ENCODE measurements at regions not wholly inside any gene's neighbourhood (a gene's known extent, or its start where the extent isn't known, plus 50 kb on each side); places are given as distances from the start of the nearest gene placed in this dataset.

DNA sequence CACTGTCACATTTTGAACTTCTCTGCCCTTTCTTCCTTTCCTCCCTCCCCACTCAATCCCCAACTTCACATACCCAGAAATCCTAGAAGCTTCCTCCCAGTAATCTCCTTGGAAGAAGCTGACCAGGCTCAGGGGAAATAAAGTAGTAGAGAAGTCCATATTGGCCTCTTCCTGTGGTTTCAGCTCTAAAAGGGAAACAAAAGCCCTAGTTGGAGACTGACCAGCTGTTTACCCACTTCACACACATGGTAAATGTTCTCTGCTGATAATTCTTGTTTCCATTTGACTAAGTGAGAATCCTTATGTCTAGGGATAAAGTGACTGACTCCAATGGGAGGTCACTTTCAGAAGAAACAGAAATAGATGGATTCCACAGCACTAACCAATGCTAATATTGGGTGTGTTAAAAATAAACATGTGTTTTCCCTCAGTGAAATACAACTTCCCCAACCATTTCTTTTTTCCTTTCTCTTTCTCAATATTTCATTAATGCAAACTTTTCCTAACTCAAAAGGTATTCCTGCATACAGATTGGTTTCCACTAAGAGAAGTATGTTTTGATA is 178.9 kb upstream of the DPT start:
- TF ChIP-seq ZNF565 (CRISPR knock-in tag; conservative IDR thresholded peaks at IDR 0.05; ENCODE audit: low read depth) (no peak), PPARA (CRISPR knock-in tag; IDR thresholded peaks at IDR 0.05; ENCODE audit: borderline replicate concordance) (no peak), ISL1 (CRISPR knock-in tag; IDR thresholded peaks at IDR 0.05) (no peak)
- no peak for ATAC-seq

- TF ChIP-seq ZC3H10 (CRISPR knock-in tag; IDR thresholded peaks at IDR 0.05) (no peak), PPARA (CRISPR knock-in tag; IDR thresholded peaks at IDR 0.05; ENCODE audit: borderline replicate concordance) (no peak), CSRNP3 (CRISPR knock-in tag; IDR thresholded peaks at IDR 0.05) (no peak), ZNF70 (CRISPR knock-in tag; IDR thresholded peaks at IDR 0.05) (no peak), ARNTL (CRISPR knock-in tag; IDR thresholded peaks at IDR 0.05; ENCODE audit: borderline replicate concordance, low read depth) (no peak)
- TF ChIP-seq, protein P1, sequence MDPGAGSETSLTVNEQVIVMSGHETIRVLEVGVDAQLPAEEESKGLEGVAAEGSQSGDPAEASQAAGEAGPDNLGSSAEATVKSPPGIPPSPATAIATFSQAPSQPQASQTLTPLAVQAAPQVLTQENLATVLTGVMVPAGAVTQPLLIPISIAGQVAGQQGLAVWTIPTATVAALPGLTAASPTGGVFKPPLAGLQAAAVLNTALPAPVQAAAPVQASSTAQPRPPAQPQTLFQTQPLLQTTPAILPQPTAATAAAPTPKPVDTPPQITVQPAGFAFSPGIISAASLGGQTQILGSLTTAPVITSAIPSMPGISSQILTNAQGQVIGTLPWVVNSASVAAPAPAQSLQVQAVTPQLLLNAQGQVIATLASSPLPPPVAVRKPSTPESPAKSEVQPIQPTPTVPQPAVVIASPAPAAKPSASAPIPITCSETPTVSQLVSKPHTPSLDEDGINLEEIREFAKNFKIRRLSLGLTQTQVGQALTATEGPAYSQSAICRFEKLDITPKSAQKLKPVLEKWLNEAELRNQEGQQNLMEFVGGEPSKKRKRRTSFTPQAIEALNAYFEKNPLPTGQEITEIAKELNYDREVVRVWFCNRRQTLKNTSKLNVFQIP (CRISPR knock-in tag; IDR thresholded peaks at IDR 0.05; ENCODE audit: borderline replicate concordance, low read depth), result no peak
- ATAC-seq, result no peak
These were observed 181.4 kb upstream of the DPT start for GRCh38 chr1:168910403-168910802.

DNA sequence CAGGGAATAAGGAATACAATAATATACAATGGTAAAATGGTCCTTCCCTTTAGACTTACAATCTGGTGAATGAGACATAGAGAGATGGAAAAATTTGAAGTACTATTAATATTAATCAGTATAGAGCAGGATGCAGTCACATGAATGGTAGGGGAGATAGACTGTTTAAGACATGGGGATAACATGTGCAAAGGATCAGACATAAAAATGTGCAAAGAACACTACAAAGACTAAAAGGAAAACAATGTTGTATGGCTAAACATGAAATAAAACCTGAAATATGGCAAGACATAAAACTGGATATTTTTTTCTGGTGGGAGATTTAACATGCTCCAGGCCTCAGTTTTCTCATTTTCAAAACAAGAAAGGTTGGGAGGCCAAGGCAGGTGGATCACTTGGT is 182.4 kb upstream of the DPT start:
- ATAC-seq, result no peak
- TF ChIP-seq TCF4 (CRISPR knock-in tag; IDR thresholded peaks at IDR 0.05; ENCODE audit: borderline replicate concordance) (no peak), TOX (CRISPR knock-in tag; IDR thresholded peaks at IDR 0.05; ENCODE audit: borderline replicate concordance) (no peak), ISL1 (CRISPR knock-in tag; IDR thresholded peaks at IDR 0.05) (no peak)
- TF ChIP-seq, protein P1 (CRISPR knock-in tag; IDR thresholded peaks at IDR 0.05; ENCODE audit: borderline replicate concordance, low read depth), result no peak

- ATAC-seq, result no peak
These were observed 184.9 kb upstream of the DPT start for GRCh38 chr1:168913711-168914463.

More at GRCh38 chr1:168913711-168914463, 184.9 kb upstream of the DPT start:
- TF ChIP-seq SNAI2 (CRISPR knock-in tag; IDR thresholded peaks at IDR 0.05) (no peak), CSRNP3 (CRISPR knock-in tag; IDR thresholded peaks at IDR 0.05) (no peak), ISL1 (CRISPR knock-in tag; IDR thresholded peaks at IDR 0.05) (no peak), RARB (CRISPR knock-in tag; IDR thresholded peaks at IDR 0.05) (no peak), CSDC2 (CRISPR knock-in tag; IDR thresholded peaks at IDR 0.05) (no peak), ESRRG (CRISPR knock-in tag; IDR thresholded peaks at IDR 0.05) (no peak), ZNF8 (CRISPR knock-in tag; IDR thresholded peaks at IDR 0.05) (no peak), ZNF565 (CRISPR knock-in tag; conservative IDR thresholded peaks at IDR 0.05; ENCODE audit: low read depth) (no peak), ARNTL (CRISPR knock-in tag; IDR thresholded peaks at IDR 0.05; ENCODE audit: borderline replicate concordance, low read depth) (no peak), ZFP3 (CRISPR knock-in tag; IDR thresholded peaks at IDR 0.05) (no peak), PPARA (CRISPR knock-in tag; IDR thresholded peaks at IDR 0.05; ENCODE audit: borderline replicate concordance) (no peak), ZFP30 (CRISPR knock-in tag; IDR thresholded peaks at IDR 0.05) (no peak), ZC3H10 (CRISPR knock-in tag; IDR thresholded peaks at IDR 0.05) (no peak)
- TF ChIP-seq, protein P1 (CRISPR knock-in tag; IDR thresholded peaks at IDR 0.05; ENCODE audit: borderline replicate concordance, low read depth), result no peak
- TF ChIP-seq, protein P2, sequence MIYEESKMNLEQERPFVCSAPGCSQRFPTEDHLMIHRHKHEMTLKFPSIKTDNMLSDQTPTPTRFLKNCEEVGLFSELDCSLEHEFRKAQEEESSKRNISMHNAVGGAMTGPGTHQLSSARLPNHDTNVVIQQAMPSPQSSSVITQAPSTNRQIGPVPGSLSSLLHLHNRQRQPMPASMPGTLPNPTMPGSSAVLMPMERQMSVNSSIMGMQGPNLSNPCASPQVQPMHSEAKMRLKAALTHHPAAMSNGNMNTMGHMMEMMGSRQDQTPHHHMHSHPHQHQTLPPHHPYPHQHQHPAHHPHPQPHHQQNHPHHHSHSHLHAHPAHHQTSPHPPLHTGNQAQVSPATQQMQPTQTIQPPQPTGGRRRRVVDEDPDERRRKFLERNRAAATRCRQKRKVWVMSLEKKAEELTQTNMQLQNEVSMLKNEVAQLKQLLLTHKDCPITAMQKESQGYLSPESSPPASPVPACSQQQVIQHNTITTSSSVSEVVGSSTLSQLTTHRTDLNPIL (CRISPR knock-in tag; IDR thresholded peaks at IDR 0.05; ENCODE audit: low read depth), result no peak
